HG03103 (cell line): ENCODE measurements at regions not wholly inside any gene's neighbourhood (a gene's known extent, or its start where the extent isn't known, plus 50 kb on each side); places are given as distances from the start of the nearest gene placed in this dataset.

Experiments used
- ATAC-seq: cut with Tn5 transposase; IDR thresholded peaks from one replicate; pipeline ENCODE4 v1.9.1; 2021; ENCODE audit warnings: low read depth; ENCODE audit not compliant: unreplicated experiment

- no peak for ATAC-seq
Observed at GRCh38 chr1:61627365-61627764, 97.6 kb downstream of the TM2D1 start.

GRCh38 chr1:61626816-61627215 is 98.1 kb downstream of the TM2D1 start:
- no peak for ATAC-seq

GRCh38 chr1:61623852-61624251 is 101.1 kb downstream of the TM2D1 start:
- ATAC-seq, result no peak

- ATAC-seq, result no peak
Observed at GRCh38 chr1:61620536-61620935, 104.4 kb downstream of the TM2D1 start.

GRCh38 chr1:61618755-61619154 is 106.2 kb downstream of the TM2D1 start:
- ATAC-seq, result no peak

GRCh38 chr1:61618193-61618592 is 106.7 kb downstream of the TM2D1 start:
- no peak for ATAC-seq

GRCh38 chr1:61616830-61617229 is 108.1 kb downstream of the TM2D1 start:
- ATAC-seq, result no peak

GRCh38 chr1:61612602-61613001 is 112.3 kb downstream of the TM2D1 start:
- ATAC-seq, result no peak

- no peak for ATAC-seq
Observed at GRCh38 chr1:61609040-61609439, 115.9 kb downstream of the TM2D1 start.

GRCh38 chr1:61607448-61607847 is 117.5 kb downstream of the TM2D1 start:
- no peak for ATAC-seq

- no peak for ATAC-seq
Observed at GRCh38 chr1:61606448-61607312, 118.3 kb downstream of the TM2D1 start.

- no peak for ATAC-seq
Observed at GRCh38 chr1:61605607-61606321, 119.2 kb downstream of the TM2D1 start.

- no peak for ATAC-seq
Observed at GRCh38 chr1:61604684-61605083, 120.3 kb downstream of the TM2D1 start.

GRCh38 chr1:61604261-61604660 is 120.7 kb downstream of the TM2D1 start:
- no peak for ATAC-seq

- no peak for ATAC-seq
Observed at GRCh38 chr1:61602663-61603062, 122.3 kb downstream of the TM2D1 start.

GRCh38 chr1:61597601-61598000 is 127.3 kb downstream of the TM2D1 start:
- no peak for ATAC-seq

GRCh38 chr1:61593331-61593730 is 131.6 kb downstream of the TM2D1 start:
- no peak for ATAC-seq

GRCh38 chr1:61591351-61591750 is 133.6 kb downstream of the TM2D1 start:
- no peak for ATAC-seq

GRCh38 chr1:61588736-61589672 is 135.9 kb downstream of the TM2D1 start:
- ATAC-seq, result peak; percentile 95

- no peak for ATAC-seq
Observed at GRCh38 chr1:61585714-61586113, 139.2 kb downstream of the TM2D1 start.

GRCh38 chr1:61583703-61584102 is 141.2 kb downstream of the TM2D1 start:
- no peak for ATAC-seq
